H1 (cell line): ENCODE measurements at regions not wholly inside any gene's neighbourhood (a gene's known extent, or its start where the extent isn't known, plus 50 kb on each side); places are given as distances from the start of the nearest gene placed in this dataset.

Source experiments
- CTCF ChIA-PET: fragments of 300-600 bp; sonication (Branson Sonifier 250); formaldehyde crosslinking; loops from one replicate; lab custom pipeline; 2021; ENCODE audit not compliant: partially characterized antibody; lab: Charles Lee
- POLR2A ChIA-PET: fragments of 300-600 bp; sonication (Branson Sonifier 250); formaldehyde crosslinking; loops from one replicate; lab custom pipeline; 2021; ENCODE audit warnings: inconsistent platforms; ENCODE audit not compliant: partially characterized antibody; lab: Charles Lee
- DNase-seq, 2 experiments: peaks; one replicate each; pipeline versions ENCODE4 v3.0.0 to v3.0.0-alpha.2; 2010 to 2022; ENCODE audit warnings: low spot score in 2 of 2, low read depth in 1 of 2, mixed read lengths in 1 of 2
- FAIRE-seq: peaks from 2 replicates; lab custom pipeline; 2011; peaks lifted over from hg19 to GRCh38; lab: Jason Lieb, UNC
- H2AFZ ChIP-seq: 2 replicates; pipeline ENCODE4 v1.8.1; 2012; ENCODE audit warnings: low read length, inconsistent platforms
- H2AK5ac ChIP-seq: 2 replicates; pipeline ENCODE4 v1.6.1; 2013; ENCODE audit warnings: low read depth, low read length
- H2BK120ac ChIP-seq: replicated peaks from 2 replicates; pipeline ENCODE3; 2013; ENCODE audit warnings: low read depth, low read length, inconsistent platforms
- H2BK12ac ChIP-seq: 2 replicates; pipeline ENCODE4 v1.6.1; 2013; ENCODE audit warnings: low read depth, low read length
- H2BK15ac ChIP-seq: 2 replicates; pipeline ENCODE4 v1.6.1; 2013; ENCODE audit warnings: low read length
- H2BK20ac ChIP-seq: 2 replicates; pipeline ENCODE4 v1.6.1; 2013; ENCODE audit warnings: low read length
- H2BK5ac ChIP-seq: 2 replicates; pipeline ENCODE4 v1.6.1; 2013; ENCODE audit warnings: low read depth, low read length
- H3K14ac ChIP-seq: 2 replicates; pipeline ENCODE4 v1.6.1; 2013; ENCODE audit warnings: inconsistent platforms; ENCODE audit not compliant: insufficient read length
- H3K18ac ChIP-seq: 2 replicates; pipeline ENCODE4 v1.6.1; 2013; ENCODE audit warnings: low read length; ENCODE audit errors: extremely low read depth
- H3K23ac ChIP-seq: 2 replicates; pipeline ENCODE4 v1.6.1; 2013; ENCODE audit warnings: inconsistent platforms; ENCODE audit not compliant: insufficient read length
- H3K23me2 ChIP-seq: 2 replicates; pipeline ENCODE4 v1.6.1; 2013; ENCODE audit warnings: low read depth, low read length
- H3K27ac ChIP-seq: 2 replicates; pipeline ENCODE4 v1.6.1; 2011; ENCODE audit warnings: low read depth, low read length, inconsistent platforms
- H3K27me3 ChIP-seq, 4 experiments: replicated peaks in 1 of 4; 1 replicate in 1 of 4; 2 replicates in 3 of 4; pipeline versions ENCODE4 v1.6.1 to v1.8.1; 2011 to 2013; ENCODE audit warnings: low read length in 3 of 4, mild to moderate bottlenecking in 3 of 4, inconsistent platforms in 2 of 4, mixed read lengths in 2 of 4, moderate library complexity in 1 of 4; ENCODE audit not compliant: control insufficient read depth in 3 of 4, insufficient read depth in 3 of 4; ENCODE audit errors: extremely low read depth in 1 of 4
- H3K36me3 ChIP-seq, 4 experiments: 2 replicates each; pipeline versions ENCODE4 v1.6.1 to v1.8.1; 2011 to 2013; ENCODE audit warnings: mild to moderate bottlenecking in 4 of 4, low read length in 3 of 4, moderate library complexity in 2 of 4, control low read depth in 1 of 4, inconsistent platforms in 1 of 4; ENCODE audit not compliant: insufficient read depth in 4 of 4, control insufficient read depth in 2 of 4
- H3K4ac ChIP-seq: replicated peaks from 2 replicates; pipeline ENCODE3; 2013; ENCODE audit warnings: low read length, low read depth, mixed read lengths, inconsistent platforms; ENCODE audit not compliant: insufficient read length
- H3K4me1 ChIP-seq, 4 experiments: replicated peaks in 1 of 4; 1 replicate in 1 of 4; 2 replicates in 3 of 4; pipeline versions ENCODE4 v1.6.1 to v1.8.1; 2011 to 2013; ENCODE audit warnings: low read length in 3 of 4, inconsistent platforms in 2 of 4, mixed read lengths in 1 of 4; ENCODE audit not compliant: insufficient read depth in 4 of 4, control insufficient read depth in 3 of 4
- H3K4me2 ChIP-seq, 2 experiments: 2 replicates each; pipeline versions ENCODE4 v1.6.1 to v1.8.1; 2011 to 2013; ENCODE audit warnings: low read depth in 2 of 2, low read length in 2 of 2, control low read depth in 1 of 2, inconsistent platforms in 1 of 2, mild to moderate bottlenecking in 1 of 2; ENCODE audit not compliant: insufficient read depth in 1 of 2
- H3K4me3 ChIP-seq, 4 experiments: fragments of 200-600, 300-600 bp in 1 of 4; sonication (generic), shearing (Covaris generic), sonication (Bioruptor Twin) in 1 of 4; 2 replicates each; pipeline versions ENCODE4 v1.5.1 to v1.8.1; 2011 to 2016; ENCODE audit warnings: low read length in 4 of 4, low read depth in 3 of 4, control low read depth in 2 of 4, inconsistent platforms in 2 of 4, mild to moderate bottlenecking in 2 of 4, mixed read lengths in 1 of 4, moderate library complexity in 1 of 4; ENCODE audit not compliant: insufficient read depth in 2 of 4; ENCODE audit errors: extremely low read depth in 1 of 4
- H3K56ac ChIP-seq: replicated peaks from 2 replicates; pipeline ENCODE3; 2013; ENCODE audit warnings: low read depth, mild to moderate bottlenecking, mixed read lengths, low read length, inconsistent platforms; ENCODE audit not compliant: insufficient read length
- H3K79me1 ChIP-seq: 2 replicates; pipeline ENCODE4 v1.6.1; 2013; ENCODE audit warnings: low read depth, low read length, control low read depth
- H3K79me2 ChIP-seq, 2 experiments: 2 replicates each; pipeline versions ENCODE4 v1.6.1 to v1.8.1; 2012 to 2013; ENCODE audit warnings: low read length in 2 of 2, mild to moderate bottlenecking in 2 of 2, inconsistent platforms in 1 of 2; ENCODE audit not compliant: insufficient read depth in 2 of 2, control insufficient read depth in 1 of 2
- H3K9ac ChIP-seq, 4 experiments: replicated peaks in 1 of 4; 1 replicate in 1 of 4; 2 replicates in 3 of 4; pipeline versions ENCODE4 v1.6.1 to v1.8.1; 2011 to 2013; ENCODE audit warnings: low read depth in 3 of 4, low read length in 3 of 4, control low read depth in 2 of 4, mild to moderate bottlenecking in 2 of 4, moderate library complexity in 2 of 4, inconsistent platforms in 1 of 4; ENCODE audit errors: extremely low read depth in 1 of 4
- H3K9me3 ChIP-seq, 2 experiments: 2 replicates each; pipeline versions ENCODE4 v1.6.1 to v1.8.1; 2012 to 2013; ENCODE audit warnings: mild to moderate bottlenecking in 2 of 2, moderate library complexity in 2 of 2, control low read depth in 1 of 2, inconsistent platforms in 1 of 2, low read depth in 1 of 2, low read length in 1 of 2, mixed read lengths in 1 of 2; ENCODE audit not compliant: insufficient read depth in 2 of 2
- H4K20me1 ChIP-seq, 2 experiments: replicated peaks in 1 of 2; 2 replicates each; pipeline versions ENCODE3 to v1.8.1; 2011 to 2013; ENCODE audit warnings: inconsistent platforms in 2 of 2, low read length in 2 of 2, mild to moderate bottlenecking in 1 of 2; ENCODE audit not compliant: insufficient read depth in 2 of 2, control insufficient read depth in 1 of 2
- H4K5ac ChIP-seq: 2 replicates; pipeline ENCODE4 v1.6.1; 2013; ENCODE audit warnings: low read length, low read depth, mixed read lengths, inconsistent platforms; ENCODE audit not compliant: insufficient read length
- H4K8ac ChIP-seq: 2 replicates; pipeline ENCODE4 v1.8.0; 2013; ENCODE audit warnings: mild to moderate bottlenecking, moderate library complexity, low read length, inconsistent platforms; ENCODE audit not compliant: insufficient read depth; ENCODE audit errors: extremely low read depth
- H4K91ac ChIP-seq: replicated peaks from 2 replicates; pipeline ENCODE3; 2013; ENCODE audit warnings: low read length, mixed read lengths, inconsistent platforms; ENCODE audit not compliant: insufficient read length
- ATF2 ChIP-seq: IDR thresholded peaks from 2 replicates; pipeline ENCODE4 v1.6.1; 2012; ENCODE audit warnings: low read length, inconsistent platforms
- GTF2F1 ChIP-seq: IDR thresholded peaks from 2 replicates; pipeline ENCODE4 v1.6.1; 2012; ENCODE audit warnings: low read depth, low read length, improper control_type of control experiment, borderline replicate concordance
- SAP30 ChIP-seq: fragments of 300-600 bp; sonication (generic); IDR thresholded peaks from 2 replicates; pipeline ENCODE4 v1.7.1; 2012; ENCODE audit warnings: low read length, moderate library complexity, mild to moderate bottlenecking, inconsistent platforms; ENCODE audit not compliant: insufficient read depth, insufficient replicate concordance
- TAF1 ChIP-seq: IDR thresholded peaks from 2 replicates; pipeline ENCODE4 v1.6.1; 2011; ENCODE audit warnings: mild to moderate bottlenecking, low read depth, low read length
- TBP ChIP-seq: IDR thresholded peaks from 2 replicates; pipeline ENCODE4 v1.6.1; 2011; ENCODE audit warnings: low read depth, low read length, improper control_type of control experiment
- WGBS, 2 experiments: shearing (Covaris generic) in 1 of 2; methylation state at CpG; one replicate each; pipeline versions ENCODE4 v1.1.6 to v1.1.7; 2013 to 2015; ENCODE audit warnings: low lambda C conversion rate in 2 of 2, mixed read lengths in 2 of 2, inconsistent platforms in 1 of 2, low coverage in 1 of 2, missing lambda C conversion rate in 1 of 2; ENCODE audit not compliant: insufficient replicate concordance in 2 of 2, insufficient coverage in 1 of 2, insufficient read length in 1 of 2; ENCODE audit errors: extremely low coverage in 1 of 2, missing lambda C conversion rate in 1 of 2; 5-methylcytosine and 5-hydroxymethylcytosine counted together

- Histone ChIP-seq H2AK5ac (no peak overlapping the region), H3K36me3 (no peaks in the 10 kb centered on the region), H4K8ac (peak overlapping the region; percentile 35), H4K20me1 (no peaks in the 10 kb centered on the region), H2AFZ (no peak overlapping the region), H3K4me1 (no peaks in the 10 kb centered on the region; a peak in 1 of 7 replicates), H3K23ac (no peak overlapping the region), H4K91ac (no peak overlapping the region), H3K27me3 (peaks cover 0 to 3% (median 0%) of the 10 kb centered on the region in 4 experiments; a peak in 1 of 7 replicates), H3K27ac (no peak overlapping the region), H2BK120ac (no peak overlapping the region), H3K4me2 (no peak overlapping the region), H4K5ac (no peak overlapping the region), H3K9me3 (no peaks in the 10 kb centered on the region), H2BK5ac (no peak overlapping the region), H3K23me2 (no peaks in the 10 kb centered on the region), H3K4me3 (no peak overlapping the region), H3K18ac (no peak overlapping the region), H2BK15ac (no peak overlapping the region), H2BK12ac (no peak overlapping the region), H3K56ac (no peak overlapping the region), H3K4ac (no peak overlapping the region), H3K9ac (no peak overlapping the region), H3K14ac (no peak overlapping the region), H3K79me1 (no peaks in the 10 kb centered on the region), H3K79me2 (no peaks in the 10 kb centered on the region), H2BK20ac (no peak overlapping the region)
- peak in 1 of 2 experiments; percentile 29 for DNase-seq
- no peak for FAIRE-seq
- POLR2A ChIA-PET = no interaction called here
- WGBS, 2 experiments = 96% methylated on average over 10 of the region's 12 CpGs; no CpG with 5 or more reads in 1 of the 2 experiments
- no peak for TF ChIP-seq SAP30
- TF ChIP-seq GTF2F1 = no peak
- no peak for TF ChIP-seq TAF1
- no peak for TF ChIP-seq ATF2
- no peak for TF ChIP-seq TBP
- CTCF ChIA-PET = no interaction called here
These were observed 150.9 kb upstream of the C1orf174 start for GRCh38 chr1:4050998-4051397.
